Vagina (tissue), 2 donors: ENCODE measurements at regions not wholly inside any gene's neighbourhood (a gene's known extent, or its start where the extent isn't known, plus 50 kb on each side); places are given as distances from the start of the nearest gene placed in this dataset.
A peak's percentile ranks its signal among the peaks of the same experiment; 100 is the strongest.

Source experiments
- DNase-seq, 2 donors: peaks; one replicate each; pipeline ENCODE4 v3.0.0-alpha.2; 2017; ENCODE audit errors: extremely low spot score in 2 of 2
- H3K27ac ChIP-seq: fragments of 200-600 bp; sonication (generic); one replicate; pipeline ENCODE4 v1.5.1; 2019
- H3K27me3 ChIP-seq: fragments of 200-600 bp; sonication (generic); one replicate; pipeline ENCODE4 v1.5.1; 2019
- H3K36me3 ChIP-seq, 2 donors: fragments of 200-600 bp; sonication (generic); one replicate each; pipeline ENCODE4 v1.5.1; 2017 to 2019
- H3K4me1 ChIP-seq: fragments of 200-600 bp; sonication (generic); one replicate; pipeline ENCODE4 v1.5.1; 2019
- H3K4me3 ChIP-seq, 2 donors: fragments of 200-600 bp; sonication (generic); 1 replicate in 1 of 2; 2 replicates in 1 of 2; pipeline ENCODE4 v1.5.1; 2016 to 2019
- H3K9me3 ChIP-seq: fragments of 200-600 bp; sonication (generic); one replicate; pipeline ENCODE4 v1.5.1; 2019
- CTCF ChIP-seq, 3 experiments: fragments of 450-650 bp in 2 of 3; fragments of 200-600 bp in 1 of 3; sonication (generic) in 1 of 3; IDR thresholded peaks; one replicate each; pipeline ENCODE4 v1.5.1; 2017 to 2019; ENCODE audit warnings: antibody characterized with exemption in 3 of 3, mild to moderate bottlenecking in 2 of 3, moderate library complexity in 2 of 3
- POLR2A ChIP-seq, 2 donors: fragments of 450-650 bp; IDR thresholded peaks; one replicate each; pipeline ENCODE4 v1.6.1; 2017; ENCODE audit warnings: antibody characterized with exemption in 2 of 2, mild to moderate bottlenecking in 2 of 2, moderate library complexity in 2 of 2
- POLR2AphosphoS5 ChIP-seq, 2 donors: sonication (generic); formaldehyde crosslinking; IDR thresholded peaks; one replicate each; pipeline ENCODE4 v1.9.0; 2017; ENCODE audit warnings: antibody characterized with exemption in 2 of 2, mild to moderate bottlenecking in 2 of 2, low read depth in 1 of 2; ENCODE audit not compliant: insufficient read depth in 1 of 2
- intact Hi-C: fragments of 100-400 bp; cut with DNase I; formaldehyde crosslinking; loops from one replicate; pipeline ENCODE4 v1.15.1; 2023

GRCh38 chr20:11156922-11157321, 483.1 kb upstream of the JAG1 start:
- H3K36me3 ChIP-seq: no peaks in the 10 kb centered on the region
- no peak overlapping the region for H3K4me3 ChIP-seq
- DNase-seq: no peak
- intact Hi-C loops: no loop called here
- H3K27ac ChIP-seq: no peak overlapping the region
- peaks cover 17% of the 10 kb centered on the region for H3K4me1 ChIP-seq
- TF ChIP-seq POLR2A (IDR thresholded peaks at IDR 0.05) (no peak), CTCF (IDR thresholded peaks at IDR 0.05) (no peak), POLR2AphosphoS5 (IDR thresholded peaks at IDR 0.05; ENCODE audit: insufficient read depth in 1 of 2, low read depth in 1 of 2) (no peak)
- no peaks in the 10 kb centered on the region for H3K27me3 ChIP-seq
- H3K9me3 ChIP-seq: no peaks in the 10 kb centered on the region

DNA sequence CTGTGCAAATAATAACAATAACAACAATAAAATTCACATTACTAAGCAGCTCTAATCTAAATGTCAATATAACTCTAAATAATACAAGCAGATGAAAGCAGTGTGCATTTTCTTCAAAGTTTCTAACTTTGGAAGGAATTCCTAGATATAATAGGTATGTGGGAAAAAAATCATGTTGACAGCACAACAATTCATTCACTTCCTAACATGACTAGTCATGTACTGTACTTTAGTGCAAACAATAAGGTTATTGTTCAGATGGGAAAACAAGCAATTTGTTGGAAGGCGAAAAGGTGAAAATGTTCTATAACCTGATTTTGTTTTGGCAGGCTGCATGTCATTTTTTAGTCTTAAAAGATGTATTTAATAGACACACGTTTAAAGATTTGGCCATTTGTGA, 484.3 kb upstream of the JAG1 start:
- no peak for TF ChIP-seq POLR2A (IDR thresholded peaks at IDR 0.05)
- TF ChIP-seq POLR2AphosphoS5 (IDR thresholded peaks at IDR 0.05; ENCODE audit: insufficient read depth in 1 of 2, low read depth in 1 of 2): no peak
- TF ChIP-seq CTCF (IDR thresholded peaks at IDR 0.05): no peak
- no peaks in the 10 kb centered on the region for H3K36me3 ChIP-seq
- H3K4me3 ChIP-seq: no peak overlapping the region
- DNase-seq: no peak
- no peak overlapping the region for H3K27ac ChIP-seq
- intact Hi-C loops: no loop called here
- H3K4me1 ChIP-seq: peaks cover 17% of the 10 kb centered on the region
- no peaks in the 10 kb centered on the region for H3K9me3 ChIP-seq
- H3K27me3 ChIP-seq: no peaks in the 10 kb centered on the region

- DNase-seq: no peak
- Histone ChIP-seq H3K27ac (no peak overlapping the region), H3K27me3 (no peaks in the 10 kb centered on the region), H3K4me1 (peaks cover 17% of the 10 kb centered on the region), H3K36me3 (no peaks in the 10 kb centered on the region), H3K4me3 (no peak overlapping the region), H3K9me3 (no peaks in the 10 kb centered on the region)
- intact Hi-C loops: no loop called here
- TF ChIP-seq POLR2A (IDR thresholded peaks at IDR 0.05): no peak
- TF ChIP-seq POLR2AphosphoS5 (IDR thresholded peaks at IDR 0.05; ENCODE audit: insufficient read depth in 1 of 2, low read depth in 1 of 2): no peak
- TF ChIP-seq CTCF (IDR thresholded peaks at IDR 0.05): no peak
Observed at GRCh38 chr20:11158589-11158988, 484.8 kb upstream of the JAG1 start.

DNA sequence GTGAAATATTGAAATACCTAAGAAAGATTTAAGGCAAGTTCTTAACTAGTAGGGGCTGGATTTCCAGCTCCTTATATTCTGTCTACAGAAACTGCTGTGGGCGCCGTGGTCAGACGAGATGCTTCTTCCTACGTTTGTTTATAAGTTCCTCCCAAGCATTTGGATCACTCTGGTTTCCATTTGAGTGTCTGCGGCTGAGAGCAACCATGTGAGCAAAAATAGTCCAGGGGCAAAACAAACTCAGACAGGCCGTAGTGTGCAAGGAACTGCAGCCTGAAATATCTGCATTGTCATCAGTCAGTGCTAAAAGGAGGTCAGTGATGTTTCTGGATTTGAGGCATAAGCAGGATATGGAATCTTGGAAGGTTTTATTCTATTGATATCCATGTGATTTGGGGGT, 485.9 kb upstream of the JAG1 start:
- intact Hi-C loops: no loop called here
- Histone ChIP-seq H3K27me3 (no peaks in the 10 kb centered on the region), H3K36me3 (no peaks in the 10 kb centered on the region), H3K4me1 (peaks cover 17% of the 10 kb centered on the region), H3K27ac (peak overlapping the region; percentile 61), H3K4me3 (no peak overlapping the region), H3K9me3 (no peaks in the 10 kb centered on the region)
- TF ChIP-seq CTCF (IDR thresholded peaks at IDR 0.05): no peak
- peak in 1 of 2 donors; percentile 27 for TF ChIP-seq POLR2AphosphoS5 (IDR thresholded peaks at IDR 0.05; ENCODE audit: insufficient read depth in 1 of 2, low read depth in 1 of 2)
- no peak for DNase-seq

GRCh38 chr20:11162026-11162775, 488.4 kb upstream of the JAG1 start:
- Histone ChIP-seq H3K27ac (no peak overlapping the region), H3K4me3 (no peak overlapping the region), H3K4me1 (peaks cover 17% of the 10 kb centered on the region), H3K9me3 (no peaks in the 10 kb centered on the region), H3K27me3 (no peaks in the 10 kb centered on the region), H3K36me3 (no peaks in the 10 kb centered on the region)
- TF ChIP-seq CTCF (IDR thresholded peaks at IDR 0.05) (no peak), POLR2A (IDR thresholded peaks at IDR 0.05) (no peak), POLR2AphosphoS5 (IDR thresholded peaks at IDR 0.05; ENCODE audit: insufficient read depth in 1 of 2, low read depth in 1 of 2) (no peak)
- intact Hi-C loops: no loop called here
- no peak for DNase-seq
